Activated CD4-positive, CD25-positive, alpha-beta regulatory T cell treated with anti-CD3 and anti-CD28 coated beads, Interleukin-2, amount 50 U/mL, for 24 hours (primary cell): ENCODE measurements at regions not wholly inside any gene's neighbourhood (a gene's known extent, or its start where the extent isn't known, plus 50 kb on each side); places are given as distances from the start of the nearest gene placed in this dataset.

Experiments used
- ATAC-seq, 2 donors: fragments of 150-1000 bp; cut with Tn5 transposase; one replicate each; pipeline ENCODE4 v1.10.0; 2021; ENCODE audit warnings: mild to moderate bottlenecking in 1 of 2, moderate library complexity in 1 of 2

GRCh38 chr10:31709028-31709427 lies 219.6 kb downstream of the ARHGAP12 start:
- no peak for ATAC-seq

GRCh38 chr10:31708474-31708873 lies 220.2 kb downstream of the ARHGAP12 start:
- ATAC-seq: no peak

GRCh38 chr10:31708046-31708445 lies 220.6 kb downstream of the ARHGAP12 start:
- ATAC-seq: no peak

- peak; percentile 82 to 86 for ATAC-seq
These were observed 221.3 kb downstream of the ARHGAP12 start for GRCh38 chr10:31707093-31708039.

- no peak for ATAC-seq
These were observed 222.1 kb downstream of the ARHGAP12 start for GRCh38 chr10:31706464-31707092.

- ATAC-seq: no peak
These were observed 223.5 kb downstream of the ARHGAP12 start for GRCh38 chr10:31705136-31705535.

GRCh38 chr10:31704195-31704594 lies 224.4 kb downstream of the ARHGAP12 start:
- ATAC-seq: no peak

- no peak for ATAC-seq
These were observed 225.7 kb downstream of the ARHGAP12 start for GRCh38 chr10:31702954-31703353.

- ATAC-seq: no peak
These were observed 226.6 kb downstream of the ARHGAP12 start for GRCh38 chr10:31702005-31702404.

GRCh38 chr10:31701546-31701945 lies 227.1 kb downstream of the ARHGAP12 start:
- no peak for ATAC-seq

GRCh38 chr10:31700181-31700611 lies 228.4 kb downstream of the ARHGAP12 start:
- no peak for ATAC-seq

GRCh38 chr10:31698181-31698830 lies 230.3 kb downstream of the ARHGAP12 start:
- no peak for ATAC-seq

GRCh38 chr10:31697271-31698180 lies 231.1 kb downstream of the ARHGAP12 start:
- ATAC-seq: no peak

- no peak for ATAC-seq
These were observed 233.4 kb downstream of the ARHGAP12 start for GRCh38 chr10:31694929-31695837.

GRCh38 chr10:31694126-31694685 lies 234.4 kb downstream of the ARHGAP12 start:
- no peak for ATAC-seq

- no peak for ATAC-seq
These were observed 235.1 kb downstream of the ARHGAP12 start for GRCh38 chr10:31693491-31693890.

- ATAC-seq: no peak
These were observed 239.4 kb downstream of the ARHGAP12 start for GRCh38 chr10:31689233-31689632.

- no peak for ATAC-seq
These were observed 240.8 kb downstream of the ARHGAP12 start for GRCh38 chr10:31687663-31688482.

GRCh38 chr10:31686599-31686998 lies 242.0 kb downstream of the ARHGAP12 start:
- no peak for ATAC-seq

- ATAC-seq: no peak
These were observed 244.9 kb downstream of the ARHGAP12 start for GRCh38 chr10:31683682-31684081.
